ENCODE measurements at regions not wholly inside any gene's neighbourhood (a gene's known extent, or its start where the extent isn't known, plus 50 kb on each side); places are given as distances from the start of the nearest gene placed in this dataset.
"Not testable (repeated sequence)": the region's sequence is repeated elsewhere in the genome, so short reads cannot be mapped to it uniquely, and the experiment has no call there.

DNA sequence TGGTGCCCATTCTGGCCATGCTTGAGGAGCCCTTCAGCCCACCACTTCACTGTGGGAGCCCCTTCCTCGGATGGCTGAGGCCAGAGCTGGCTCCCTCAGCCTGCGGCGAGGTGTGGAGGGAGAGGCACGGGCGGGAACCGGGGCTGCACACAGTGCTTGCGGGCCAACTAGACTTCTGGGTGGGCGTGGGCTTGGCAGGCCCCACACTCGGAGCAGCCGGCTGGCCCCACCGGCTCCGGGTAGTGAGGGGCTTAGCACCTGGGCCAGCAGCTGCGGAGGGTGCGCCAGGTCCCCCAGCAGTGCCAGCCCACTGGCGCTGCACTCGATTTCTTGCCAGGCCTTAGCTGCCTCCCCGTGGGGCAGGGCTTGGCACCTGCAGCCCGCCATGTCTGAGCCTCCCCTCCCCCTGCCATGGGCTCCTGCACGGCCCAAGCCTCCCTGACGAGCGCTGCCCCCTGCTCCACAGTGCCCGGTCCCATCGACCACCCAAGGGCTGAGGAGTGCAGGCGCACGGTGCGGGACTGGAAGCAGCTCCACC, 554.2 kb downstream of the GABRG2 start:
- DNase-seq (ENCODE audit: low read depth), result not testable (repeated sequence)

- no peak for DNase-seq (ENCODE audit: low read depth)
Measured at GRCh38 chr5:162624110-162624509, 556.5 kb downstream of the GABRG2 start.

- DNase-seq (ENCODE audit: low read depth), result no peak
Measured at GRCh38 chr5:162637481-162637880, 569.9 kb downstream of the GABRG2 start.

- no peak for DNase-seq (ENCODE audit: low read depth)
Measured at GRCh38 chr5:162638849-162639248, 571.3 kb downstream of the GABRG2 start.

DNA sequence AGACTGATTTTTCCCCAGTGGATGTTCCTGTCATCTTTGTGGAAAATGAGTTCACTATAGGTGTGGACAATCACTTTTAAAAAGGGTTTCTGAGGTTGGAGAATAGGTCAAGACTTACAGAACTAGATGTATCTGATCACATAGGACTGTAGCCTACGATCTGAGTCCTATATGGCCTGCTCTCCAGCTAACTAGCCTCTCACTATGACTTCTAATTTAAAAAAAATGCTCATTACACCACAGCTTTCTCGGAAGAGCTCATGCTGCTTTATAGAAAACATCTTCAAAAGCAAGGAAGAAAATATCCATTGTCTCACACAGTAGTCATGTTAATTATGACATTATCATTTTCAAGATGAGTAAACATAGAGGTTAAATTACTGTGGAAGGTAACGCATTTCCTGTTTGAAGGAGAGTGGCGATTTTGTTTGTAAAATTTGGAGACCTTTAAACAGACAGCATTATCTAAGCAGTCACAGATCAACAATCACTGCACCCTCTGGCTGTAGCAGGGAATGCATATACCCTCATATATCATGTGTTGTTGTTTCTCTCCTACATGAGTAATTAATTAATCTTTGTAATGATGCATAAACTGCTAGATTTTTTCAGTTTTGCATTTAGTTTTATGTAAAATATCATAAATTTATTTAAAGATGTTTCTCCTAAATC, 573.7 kb downstream of the GABRG2 start:
- DNase-seq (ENCODE audit: low read depth), result no peak

- no peak for DNase-seq (ENCODE audit: low read depth)
Measured at GRCh38 chr5:162654661-162655405, 587.3 kb downstream of the GABRG2 start.

- no peak for DNase-seq (ENCODE audit: low read depth)
Measured at GRCh38 chr5:162657076-162657475, 589.5 kb downstream of the GABRG2 start.

GRCh38 chr5:162664846-162665245, 597.3 kb downstream of the GABRG2 start:
- DNase-seq (ENCODE audit: low read depth), result no peak

GRCh38 chr5:162668926-162669325, 601.4 kb downstream of the GABRG2 start:
- no peak for DNase-seq (ENCODE audit: low read depth)

DNA sequence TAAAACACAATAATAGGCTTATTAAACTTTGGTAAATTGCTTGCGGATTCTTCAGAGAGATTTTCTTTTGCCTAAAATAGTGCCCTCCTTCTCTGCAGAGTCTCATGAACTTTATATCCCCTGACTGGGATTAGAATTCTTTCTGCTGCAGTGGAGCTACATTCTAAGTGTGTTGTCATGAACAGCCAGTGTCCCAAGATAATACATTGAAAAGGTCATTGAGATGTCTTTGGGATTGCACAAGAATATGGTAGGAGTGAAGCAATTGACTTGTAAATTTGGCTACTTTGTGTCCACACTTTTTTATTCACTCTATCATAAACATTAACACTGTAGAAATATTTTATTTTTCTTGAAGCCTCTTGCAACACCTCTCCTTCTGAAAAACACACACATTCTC, 604.5 kb downstream of the GABRG2 start:
- no peak for DNase-seq (ENCODE audit: low read depth)

GRCh38 chr5:162683284-162683683, 615.7 kb downstream of the GABRG2 start:
- DNase-seq (ENCODE audit: low read depth), result no peak

GRCh38 chr5:162684145-162684544, 616.6 kb downstream of the GABRG2 start:
- DNase-seq (ENCODE audit: low read depth), result no peak

DNA sequence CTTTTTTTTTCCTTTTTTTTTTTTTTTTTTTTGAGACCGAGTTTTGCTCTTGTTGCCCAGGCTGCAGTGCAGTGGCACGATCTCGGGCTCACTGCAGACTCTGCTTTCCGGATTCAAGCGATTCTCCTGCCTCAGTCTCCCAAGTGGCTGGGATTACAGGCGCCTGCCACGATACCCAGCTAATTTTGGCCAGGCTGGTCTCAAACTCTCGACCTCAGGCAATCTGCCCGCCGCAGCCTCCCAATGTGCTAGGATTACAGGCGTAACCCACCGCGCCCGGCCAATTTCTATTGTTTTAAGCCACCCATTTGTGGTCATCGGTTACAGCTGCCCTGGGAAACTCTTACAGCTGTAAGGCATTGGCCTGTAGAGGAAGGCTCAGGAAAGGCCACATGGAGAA, 617.7 kb downstream of the GABRG2 start:
- no peak for DNase-seq (ENCODE audit: low read depth)

- DNase-seq (ENCODE audit: low read depth), result not testable (repeated sequence)
Measured at GRCh38 chr5:162696272-162696671, 628.7 kb downstream of the GABRG2 start.

DNA sequence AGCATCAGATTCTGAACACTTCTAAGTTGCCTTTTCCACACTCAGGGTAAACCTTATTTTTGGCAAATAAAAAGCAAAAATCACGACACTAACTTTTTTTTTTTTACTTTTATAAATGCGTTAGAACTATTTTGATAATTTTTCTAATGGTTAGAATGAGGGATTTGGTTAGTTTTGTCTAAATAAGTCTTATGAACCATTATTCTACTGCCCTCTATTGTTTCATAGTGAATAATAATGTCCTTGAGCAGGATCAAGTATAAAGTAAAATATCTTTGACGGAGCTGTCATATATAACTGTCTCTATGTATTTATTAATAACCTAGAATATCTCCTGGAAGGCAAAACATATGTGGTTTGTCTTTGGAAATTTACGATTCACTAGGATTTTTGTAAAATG, 631.8 kb downstream of the GABRG2 start:
- no peak for DNase-seq (ENCODE audit: low read depth)

- DNase-seq (ENCODE audit: low read depth), result no peak
Measured at GRCh38 chr5:162703914-162704313, 636.3 kb downstream of the GABRG2 start.

- no peak for DNase-seq (ENCODE audit: low read depth)
Measured at GRCh38 chr5:162711244-162711643, 643.7 kb downstream of the GABRG2 start.

DNA sequence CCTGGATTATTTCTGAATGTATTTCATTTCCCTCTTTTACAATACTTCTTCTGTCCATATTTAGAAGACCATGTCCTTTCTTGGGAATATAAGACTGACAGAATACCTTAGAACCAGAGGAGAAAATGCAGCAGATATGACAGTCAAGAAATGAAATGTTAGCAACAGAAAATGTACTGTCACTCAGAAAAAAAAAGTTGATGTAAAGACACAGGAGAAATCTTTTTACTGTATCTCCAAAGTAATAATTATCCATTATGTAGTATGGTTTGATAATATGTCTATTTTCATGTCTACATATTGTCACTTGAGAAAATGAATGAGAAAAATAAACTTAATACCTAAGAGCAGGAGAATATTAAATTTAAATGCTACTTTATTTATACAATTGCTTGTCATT, 652.1 kb downstream of the GABRG2 start:
- no peak for DNase-seq (ENCODE audit: low read depth)

DNA sequence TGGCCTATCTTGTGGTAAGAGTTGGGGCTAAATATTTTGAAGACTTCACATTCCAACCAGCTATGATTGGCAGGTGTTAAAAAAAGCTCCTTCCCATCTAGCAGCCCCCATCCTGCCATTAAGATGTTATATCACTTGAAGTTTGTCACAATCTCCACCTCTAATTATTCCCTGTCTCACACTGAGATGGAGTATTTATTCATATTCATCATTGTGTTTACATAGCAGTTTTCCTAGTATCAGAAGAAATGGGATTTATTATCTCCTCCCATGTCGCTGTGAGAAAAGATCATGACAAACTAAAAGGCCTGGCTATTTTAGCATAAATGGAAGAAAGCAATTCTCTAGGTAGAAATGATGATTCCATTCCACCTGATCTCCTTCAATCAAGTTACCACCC, 653.6 kb downstream of the GABRG2 start:
- DNase-seq (ENCODE audit: low read depth), result no peak

DNA sequence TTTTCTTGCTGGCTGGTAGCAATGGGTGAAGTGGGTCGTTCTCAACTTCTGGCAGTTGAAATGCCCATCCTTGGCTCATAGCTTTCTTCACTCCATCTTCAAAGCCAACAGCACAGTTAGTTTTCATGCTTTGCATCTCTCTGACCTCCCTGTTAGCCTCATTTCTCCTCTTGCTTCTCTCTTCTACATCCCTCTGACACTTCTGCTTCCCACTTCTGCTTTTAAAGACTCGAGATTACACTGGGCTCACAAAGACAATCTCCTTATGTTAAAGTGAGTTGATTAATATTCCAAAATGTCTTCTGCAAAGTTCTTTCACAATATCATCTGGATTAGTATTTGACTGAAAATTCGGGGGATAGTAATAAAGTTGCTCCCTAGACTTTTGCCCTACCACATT, 684.8 kb upstream of the CCNG1 start:
- no peak for DNase-seq (ENCODE audit: low read depth)

DNA sequence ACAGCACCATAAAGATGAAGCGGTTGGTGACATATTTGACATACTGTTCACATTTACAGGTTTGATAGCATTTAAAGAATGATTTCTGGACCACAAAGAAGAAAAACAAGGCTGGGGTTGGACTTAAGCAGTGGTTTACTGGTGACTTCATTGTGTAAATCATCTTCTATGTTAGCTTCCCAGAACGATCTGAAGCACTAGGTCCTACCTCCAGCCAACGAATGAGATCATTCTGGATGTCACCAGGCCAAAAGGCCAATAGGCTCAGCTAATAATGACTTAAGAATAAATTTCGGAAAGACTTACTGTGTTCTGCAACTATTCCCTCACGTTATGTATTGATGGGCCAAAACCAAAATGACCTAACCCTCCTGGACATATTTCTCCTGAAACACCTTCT, 675.3 kb upstream of the CCNG1 start:
- DNase-seq (ENCODE audit: low read depth), result no peak

- DNase-seq (ENCODE audit: low read depth), result no peak
Measured at GRCh38 chr5:162769019-162769418, 668.4 kb upstream of the CCNG1 start.

- no peak for DNase-seq (ENCODE audit: low read depth)
Measured at GRCh38 chr5:162785673-162786072, 651.7 kb upstream of the CCNG1 start.

DNA sequence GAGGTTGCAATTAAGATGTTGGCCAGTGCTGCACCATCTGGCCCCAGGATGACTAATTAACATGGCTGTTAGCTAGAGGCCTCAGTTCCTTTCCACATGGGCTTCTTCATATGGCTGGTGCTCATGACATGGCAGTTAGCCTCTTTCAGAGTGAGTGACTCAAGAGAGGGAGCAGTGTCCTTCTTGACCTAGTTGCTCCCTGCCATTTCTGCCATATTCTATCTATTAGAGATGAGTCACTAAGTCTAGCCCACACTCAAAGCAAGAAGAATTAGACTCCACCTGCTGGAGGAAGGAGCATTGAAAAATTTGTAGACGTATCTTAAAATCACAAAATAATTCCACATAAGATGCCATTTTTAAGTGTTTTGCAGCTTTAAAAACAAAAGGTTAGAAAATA, 651.2 kb upstream of the CCNG1 start:
- no peak for DNase-seq (ENCODE audit: low read depth)
